Astrocyte (in vitro differentiated cells and primary cell): ENCODE measurements at regions not wholly inside any gene's neighbourhood (a gene's known extent, or its start where the extent isn't known, plus 50 kb on each side); places are given as distances from the start of the nearest gene placed in this dataset.

ENCODE experiments used
- DNase-seq: peaks from one replicate; pipeline ENCODE4 v3.0.0-alpha.2; 2010; ENCODE audit warnings: low read depth
- FAIRE-seq: peaks from 2 replicates; lab custom pipeline; 2011; peaks lifted over from hg19 to GRCh38; lab: Jason Lieb, UNC
- H2AFZ ChIP-seq: 2 replicates; pipeline ENCODE4 v1.6.0; 2012; ENCODE audit warnings: low read depth, low read length, inconsistent platforms
- H3K27ac ChIP-seq: 2 replicates; pipeline ENCODE4 v1.5.1; 2011; ENCODE audit warnings: low read depth, low read length, inconsistent platforms
- H3K27me3 ChIP-seq: 2 replicates; pipeline ENCODE4 v1.6.0; 2011; ENCODE audit warnings: low read length, inconsistent platforms; ENCODE audit not compliant: insufficient read depth
- H3K36me3 ChIP-seq: 2 replicates; pipeline ENCODE4 v1.5.1; 2011; ENCODE audit warnings: low read length, inconsistent platforms; ENCODE audit not compliant: insufficient read depth
- H3K4me1 ChIP-seq: 2 replicates; pipeline ENCODE4 v1.5.1; 2011; ENCODE audit warnings: low read length, inconsistent platforms; ENCODE audit not compliant: insufficient read depth
- H3K4me2 ChIP-seq: 2 replicates; pipeline ENCODE4 v1.6.0; 2012; ENCODE audit warnings: low read length, inconsistent platforms
- H3K4me3 ChIP-seq: 2 replicates; pipeline ENCODE4 v1.5.1; 2011; ENCODE audit warnings: low read depth, mild to moderate bottlenecking, low read length, inconsistent platforms; ENCODE audit not compliant: insufficient read depth
- H3K79me2 ChIP-seq: 2 replicates; pipeline ENCODE4 v1.6.0; 2012; ENCODE audit warnings: mild to moderate bottlenecking, low read length, inconsistent platforms; ENCODE audit not compliant: insufficient read depth
- H3K9ac ChIP-seq: 2 replicates; pipeline ENCODE4 v1.6.0; 2012; ENCODE audit warnings: mild to moderate bottlenecking, low read length, inconsistent platforms
- H3K9me3 ChIP-seq: 2 replicates; pipeline ENCODE4 v1.5.1; 2012; ENCODE audit warnings: low read depth, mild to moderate bottlenecking, low read length, inconsistent platforms; ENCODE audit not compliant: insufficient read depth
- H4K20me1 ChIP-seq: 2 replicates; pipeline ENCODE4 v1.6.0; 2012; ENCODE audit warnings: low read length, inconsistent platforms; ENCODE audit not compliant: insufficient read depth
- H3K27ac Mint-ChIP-seq: one replicate; pipeline ENCODE4 v1.8.0; 2021; ENCODE audit warnings: mild to moderate bottlenecking, mixed read lengths; ENCODE audit not compliant: unreplicated experiment
- H3K27me3 Mint-ChIP-seq: one replicate; pipeline ENCODE4 v1.8.0; 2021; ENCODE audit warnings: low read depth, mixed read lengths; ENCODE audit not compliant: unreplicated experiment
- H3K36me3 Mint-ChIP-seq: one replicate; pipeline ENCODE4 v1.8.0; 2021; ENCODE audit warnings: low read depth, mixed read lengths; ENCODE audit not compliant: unreplicated experiment
- H3K4me1 Mint-ChIP-seq: one replicate; pipeline ENCODE4 v1.8.0; 2021; ENCODE audit warnings: low read depth, mixed read lengths; ENCODE audit not compliant: unreplicated experiment
- H3K4me3 Mint-ChIP-seq: one replicate; pipeline ENCODE4 v1.8.0; 2021; ENCODE audit warnings: mild to moderate bottlenecking, moderate library complexity, mixed read lengths; ENCODE audit not compliant: unreplicated experiment
- H3K9me3 Mint-ChIP-seq: one replicate; pipeline ENCODE4 v1.8.0; 2021; ENCODE audit warnings: mild to moderate bottlenecking, mixed read lengths; ENCODE audit not compliant: unreplicated experiment
- EZH2 ChIP-seq: IDR thresholded peaks from 2 replicates; pipeline ENCODE4 v1.6.1; 2012; ENCODE audit warnings: mild to moderate bottlenecking, low read length, inconsistent platforms; ENCODE audit not compliant: insufficient read depth
- TF ChIP-seq, protein P1 (sequence below): IDR thresholded peaks from 2 replicates; pipeline ENCODE4 v1.5.1; 2011; ENCODE audit warnings: low read depth, mild to moderate bottlenecking, inconsistent platforms, low read length, moderate library complexity; ENCODE audit not compliant: insufficient read depth

DNA sequence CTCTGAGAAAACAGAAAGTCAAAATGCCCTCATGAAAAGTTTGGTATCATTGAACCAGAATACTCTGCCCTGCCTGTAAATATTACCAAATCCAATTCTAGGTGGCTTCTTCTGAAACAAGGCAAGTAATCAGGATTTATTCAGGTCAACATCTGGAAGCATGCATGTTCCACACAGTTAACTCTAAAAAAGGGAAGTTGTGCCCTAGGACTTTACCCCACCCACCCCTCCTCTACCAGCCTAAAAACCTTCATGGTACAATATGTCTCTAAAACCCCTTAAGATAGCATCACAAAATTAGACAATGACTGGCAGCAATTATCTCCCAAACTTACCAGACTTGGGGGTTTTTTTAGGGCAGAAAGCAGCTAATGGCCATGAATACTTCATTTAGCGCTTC is 414.8 kb upstream of the SLC30A5 start:
- FAIRE-seq = no peak

DNA sequence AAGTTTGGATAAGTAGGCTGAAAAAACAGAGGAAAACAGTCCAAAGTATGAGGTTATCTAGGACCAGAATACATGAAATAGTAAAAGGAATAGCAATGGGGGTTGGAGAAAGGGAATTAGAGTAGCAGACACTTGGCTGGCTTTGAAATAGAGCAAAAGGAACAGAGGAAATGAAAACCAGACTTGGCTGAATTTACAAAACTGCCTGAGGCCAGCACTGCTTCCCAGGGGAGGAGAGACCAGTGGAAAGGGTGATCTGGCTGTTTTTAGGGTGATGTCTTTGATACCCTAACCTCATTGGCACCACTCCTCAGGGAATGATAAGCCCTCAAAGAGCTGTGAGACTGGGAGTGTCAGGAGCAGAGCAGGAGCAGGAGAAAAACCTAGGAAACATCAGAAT is 413.4 kb upstream of the SLC30A5 start:
- TF ChIP-seq EZH2 = no peak
- TF ChIP-seq, protein P1, sequence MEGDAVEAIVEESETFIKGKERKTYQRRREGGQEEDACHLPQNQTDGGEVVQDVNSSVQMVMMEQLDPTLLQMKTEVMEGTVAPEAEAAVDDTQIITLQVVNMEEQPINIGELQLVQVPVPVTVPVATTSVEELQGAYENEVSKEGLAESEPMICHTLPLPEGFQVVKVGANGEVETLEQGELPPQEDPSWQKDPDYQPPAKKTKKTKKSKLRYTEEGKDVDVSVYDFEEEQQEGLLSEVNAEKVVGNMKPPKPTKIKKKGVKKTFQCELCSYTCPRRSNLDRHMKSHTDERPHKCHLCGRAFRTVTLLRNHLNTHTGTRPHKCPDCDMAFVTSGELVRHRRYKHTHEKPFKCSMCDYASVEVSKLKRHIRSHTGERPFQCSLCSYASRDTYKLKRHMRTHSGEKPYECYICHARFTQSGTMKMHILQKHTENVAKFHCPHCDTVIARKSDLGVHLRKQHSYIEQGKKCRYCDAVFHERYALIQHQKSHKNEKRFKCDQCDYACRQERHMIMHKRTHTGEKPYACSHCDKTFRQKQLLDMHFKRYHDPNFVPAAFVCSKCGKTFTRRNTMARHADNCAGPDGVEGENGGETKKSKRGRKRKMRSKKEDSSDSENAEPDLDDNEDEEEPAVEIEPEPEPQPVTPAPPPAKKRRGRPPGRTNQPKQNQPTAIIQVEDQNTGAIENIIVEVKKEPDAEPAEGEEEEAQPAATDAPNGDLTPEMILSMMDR = no peak
- H3K36me3 ChIP-seq = no peaks in the 10 kb centered on the region
- Mint-ChIP-seq H3K36me3 (peaks cover 2% of the 10 kb centered on the region), H3K9me3 (no peaks in the 10 kb centered on the region), H3K4me3 (no peak overlapping the region), H3K27me3 (no peaks in the 10 kb centered on the region), H3K4me1 (peaks cover 21% of the 10 kb centered on the region), H3K27ac (no peak overlapping the region)
- H4K20me1 ChIP-seq = no peaks in the 10 kb centered on the region
- H3K27ac ChIP-seq = no peak overlapping the region
- H3K4me2 ChIP-seq = no peak overlapping the region
- no peak overlapping the region for H3K9ac ChIP-seq
- no peak overlapping the region for H3K4me3 ChIP-seq
- H3K4me1 ChIP-seq = peaks cover 4% of the 10 kb centered on the region
- no peaks in the 10 kb centered on the region for H3K9me3 ChIP-seq
- no peaks in the 10 kb centered on the region for H3K27me3 ChIP-seq
- no peak overlapping the region for H2AFZ ChIP-seq
- DNase-seq (no peak), FAIRE-seq (no peak)
- H3K79me2 ChIP-seq = no peaks in the 10 kb centered on the region

More for the DNA sequence above, 414.8 kb upstream of the SLC30A5 start:
- Histone ChIP-seq H3K79me2 (no peaks in the 10 kb centered on the region), H3K4me3 (no peak overlapping the region), H3K4me2 (no peak overlapping the region), H2AFZ (no peak overlapping the region), H3K9me3 (no peaks in the 10 kb centered on the region), H3K4me1 (peaks cover 4% of the 10 kb centered on the region), H3K9ac (no peak overlapping the region), H3K27me3 (no peaks in the 10 kb centered on the region), H3K27ac (no peak overlapping the region), H3K36me3 (no peaks in the 10 kb centered on the region), H4K20me1 (no peaks in the 10 kb centered on the region)
- Mint-ChIP-seq H3K4me3 (no peak overlapping the region), H3K27ac (no peak overlapping the region), H3K36me3 (no peaks in the 10 kb centered on the region), H3K27me3 (no peaks in the 10 kb centered on the region), H3K9me3 (no peaks in the 10 kb centered on the region), H3K4me1 (peaks cover 20% of the 10 kb centered on the region)
- no peak for TF ChIP-seq EZH2
- TF ChIP-seq, protein P1 = no peak
- DNase-seq = no peak

DNA sequence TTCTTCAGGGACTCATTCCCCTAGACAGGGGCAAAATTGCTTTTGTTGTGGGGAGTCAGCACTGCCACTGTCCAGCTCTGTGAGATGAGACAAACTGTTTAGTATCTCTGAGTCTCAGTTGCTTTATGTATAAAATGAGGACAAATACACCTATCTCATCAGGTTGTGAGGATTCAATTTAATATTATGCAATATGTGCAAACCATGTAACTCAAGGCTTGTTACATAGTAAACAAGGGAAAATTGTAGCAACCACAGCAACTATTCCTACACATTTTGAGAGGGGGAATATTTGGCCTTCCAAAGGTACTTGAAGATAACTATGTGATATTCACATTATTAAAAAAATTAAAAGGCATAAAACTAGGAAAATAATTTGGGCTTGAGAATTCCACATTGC is 411.9 kb upstream of the SLC30A5 start:
- Histone ChIP-seq H3K36me3 (no peaks in the 10 kb centered on the region), H4K20me1 (no peaks in the 10 kb centered on the region), H3K27ac (no peak overlapping the region), H3K27me3 (no peaks in the 10 kb centered on the region), H3K9ac (no peak overlapping the region), H3K9me3 (no peaks in the 10 kb centered on the region), H3K4me1 (peaks cover 4% of the 10 kb centered on the region), H2AFZ (no peak overlapping the region), H3K4me3 (no peak overlapping the region), H3K4me2 (no peak overlapping the region), H3K79me2 (no peaks in the 10 kb centered on the region)
- peaks cover 21% of the 10 kb centered on the region for H3K4me1 Mint-ChIP-seq
- H3K27me3 Mint-ChIP-seq = no peaks in the 10 kb centered on the region
- FAIRE-seq (no peak), DNase-seq (no peak)
- H3K4me3 Mint-ChIP-seq = no peak overlapping the region
- no peaks in the 10 kb centered on the region for H3K9me3 Mint-ChIP-seq
- TF ChIP-seq, protein P1 = no peak
- TF ChIP-seq EZH2 = no peak
- peaks cover 2% of the 10 kb centered on the region for H3K36me3 Mint-ChIP-seq
- no peak overlapping the region for H3K27ac Mint-ChIP-seq
